H9 (cell line): ENCODE measurements at regions not wholly inside any gene's neighbourhood (a gene's known extent, or its start where the extent isn't known, plus 50 kb on each side); places are given as distances from the start of the nearest gene placed in this dataset.

Experiments used
- DNase-seq: peaks from one replicate; pipeline ENCODE4 v3.0.0-alpha.2; 2017
- H2AFZ ChIP-seq: one replicate; pipeline ENCODE4 v1.6.1; 2013; ENCODE audit warnings: mild to moderate bottlenecking, low read length, control low read depth, moderate library complexity
- H2AK5ac ChIP-seq: 2 replicates; pipeline ENCODE4 v1.6.1; 2013; ENCODE audit warnings: low read length, control low read depth, mixed read lengths; ENCODE audit not compliant: insufficient read length
- H2BK120ac ChIP-seq: one replicate; pipeline ENCODE4 v1.6.1; 2013; ENCODE audit warnings: low read depth, mild to moderate bottlenecking, low read length, control low read depth, inconsistent platforms; ENCODE audit not compliant: poor library complexity, severe bottlenecking
- H2BK12ac ChIP-seq: 2 replicates; pipeline ENCODE4 v1.6.1; 2013; ENCODE audit warnings: low read length, control low read depth, mixed read lengths, low read depth; ENCODE audit not compliant: insufficient read length
- H2BK15ac ChIP-seq: 2 replicates; pipeline ENCODE4 v1.6.1; 2013; ENCODE audit warnings: low read depth, low read length, control low read depth
- H2BK20ac ChIP-seq: one replicate; pipeline ENCODE4 v1.6.1; 2013; ENCODE audit warnings: low read depth, mild to moderate bottlenecking, low read length, control low read depth, inconsistent platforms; ENCODE audit not compliant: poor library complexity, severe bottlenecking
- H2BK5ac ChIP-seq: 2 replicates; pipeline ENCODE4 v1.6.1; 2013; ENCODE audit warnings: low read length, control low read depth, mixed read lengths; ENCODE audit not compliant: insufficient read length
- H3K14ac ChIP-seq: 2 replicates; pipeline ENCODE4 v1.6.1; 2013; ENCODE audit warnings: low read length, control low read depth; ENCODE audit not compliant: insufficient read depth
- H3K18ac ChIP-seq: 2 replicates; pipeline ENCODE4 v1.6.1; 2013; ENCODE audit warnings: low read depth, mild to moderate bottlenecking, mixed read lengths, low read length, control low read depth; ENCODE audit not compliant: insufficient read length
- H3K23ac ChIP-seq: 2 replicates; pipeline ENCODE4 v1.6.1; 2013; ENCODE audit warnings: low read length, control low read depth, mixed read lengths, low read depth; ENCODE audit not compliant: insufficient read length
- H3K23me2 ChIP-seq: 2 replicates; pipeline ENCODE4 v1.6.1; 2013; ENCODE audit warnings: low read depth, mild to moderate bottlenecking, mixed read lengths, low read length, control low read depth; ENCODE audit not compliant: insufficient read length, poor library complexity, severe bottlenecking
- H3K27ac ChIP-seq: 2 replicates; pipeline ENCODE4 v1.5.1; 2013; ENCODE audit warnings: low read length, control low read depth, mixed read lengths, low read depth; ENCODE audit not compliant: insufficient read length
- H3K27me3 ChIP-seq: 2 replicates; pipeline ENCODE4 v1.6.1; 2013; ENCODE audit warnings: low read length, control low read depth, inconsistent platforms; ENCODE audit not compliant: insufficient read depth
- H3K4ac ChIP-seq: 2 replicates; pipeline ENCODE4 v1.6.1; 2013; ENCODE audit warnings: low read depth, mild to moderate bottlenecking, control low read depth, inconsistent platforms, low read length, moderate library complexity
- H3K4me1 ChIP-seq: 2 replicates; pipeline ENCODE4 v1.6.1; 2013; ENCODE audit warnings: low read length, control low read depth, inconsistent platforms; ENCODE audit not compliant: insufficient read depth
- H3K4me2 ChIP-seq: 2 replicates; pipeline ENCODE4 v1.6.1; 2013; ENCODE audit warnings: low read length, control low read depth, mixed read lengths; ENCODE audit not compliant: insufficient read length, insufficient read depth
- H3K56ac ChIP-seq: 2 replicates; pipeline ENCODE4 v1.6.1; 2013; ENCODE audit warnings: low read depth, mild to moderate bottlenecking, mixed read lengths, low read length, control low read depth; ENCODE audit not compliant: insufficient read length
- H3K79me1 ChIP-seq: 2 replicates; pipeline ENCODE4 v1.6.1; 2013; ENCODE audit warnings: low read depth, mild to moderate bottlenecking, moderate library complexity, low read length, control low read depth, inconsistent platforms; ENCODE audit not compliant: insufficient read depth, poor library complexity, severe bottlenecking
- H3K79me2 ChIP-seq: 2 replicates; pipeline ENCODE4 v1.6.1; 2013; ENCODE audit warnings: low read length, control low read depth, inconsistent platforms; ENCODE audit not compliant: insufficient read depth
- H3K9ac ChIP-seq: 2 replicates; pipeline ENCODE4 v1.6.1; 2013; ENCODE audit warnings: low read length, control low read depth, mixed read lengths; ENCODE audit not compliant: insufficient read length; ENCODE audit errors: extremely low read depth
- H3K9me3 ChIP-seq: one replicate; pipeline ENCODE4 v1.6.1; 2013; ENCODE audit warnings: low read depth, low read length, inconsistent platforms; ENCODE audit not compliant: control insufficient read depth
- H3T11ph ChIP-seq: one replicate; pipeline ENCODE4 v1.6.1; 2013; ENCODE audit warnings: mild to moderate bottlenecking, low read length, control low read depth, inconsistent platforms
- H4K20me1 ChIP-seq: one replicate; pipeline ENCODE4 v1.6.1; 2013; ENCODE audit not compliant: control insufficient read depth, insufficient read length, insufficient read depth
- H4K5ac ChIP-seq: 2 replicates; pipeline ENCODE4 v1.6.1; 2013; ENCODE audit warnings: low read depth, mild to moderate bottlenecking, mixed read lengths, low read length, control low read depth; ENCODE audit not compliant: insufficient read length
- H4K8ac ChIP-seq: replicated peaks from 2 replicates; pipeline ENCODE4 v1.6.1; 2013; ENCODE audit warnings: low read length, control low read depth, mixed read lengths, low read depth; ENCODE audit not compliant: insufficient read length
- H4K91ac ChIP-seq: 2 replicates; pipeline ENCODE4 v1.6.1; 2013; ENCODE audit warnings: low read depth, mild to moderate bottlenecking, moderate library complexity, mixed read lengths, low read length, control low read depth; ENCODE audit not compliant: insufficient read length
- H3K27ac Mint-ChIP-seq, 3 experiments: 2 replicates in 2 of 3; 3 replicates in 1 of 3; pipeline ENCODE4 v1.8.0; 2020 to 2021; ENCODE audit warnings: mixed read lengths in 3 of 3, mild to moderate bottlenecking in 1 of 3, moderate library complexity in 1 of 3
- H3K27me3 Mint-ChIP-seq: 2 replicates; pipeline ENCODE4 v1.8.0; 2021; ENCODE audit warnings: low read depth, mild to moderate bottlenecking, moderate library complexity, mixed read lengths
- H3K36me3 Mint-ChIP-seq, 3 experiments: 2 replicates in 2 of 3; 3 replicates in 1 of 3; pipeline ENCODE4 v1.8.0; 2020 to 2021; ENCODE audit warnings: low read depth in 3 of 3, mixed read lengths in 3 of 3; ENCODE audit not compliant: insufficient read depth in 1 of 3
- H3K4me1 Mint-ChIP-seq, 2 experiments: 2 replicates each; pipeline ENCODE4 v1.8.0; 2020; ENCODE audit warnings: mixed read lengths in 2 of 2
- H3K4me3 Mint-ChIP-seq, 2 experiments: 2 replicates in 1 of 2; 3 replicates in 1 of 2; pipeline ENCODE4 v1.8.0; 2020 to 2021; ENCODE audit warnings: mild to moderate bottlenecking in 2 of 2, mixed read lengths in 2 of 2, moderate library complexity in 1 of 2
- H3K9me3 Mint-ChIP-seq, 2 experiments: 2 replicates in 1 of 2; 3 replicates in 1 of 2; pipeline ENCODE4 v1.8.0; 2020; ENCODE audit warnings: mild to moderate bottlenecking in 2 of 2, mixed read lengths in 2 of 2, moderate library complexity in 1 of 2
- CTCF ChIP-seq: fragments of 200-600 bp; sonication (generic); conservative IDR thresholded peaks from 3 replicates; pipeline ENCODE4 v1.8.0; 2021; ENCODE audit warnings: antibody characterized with exemption, mild to moderate bottlenecking
- WGBS: extraction: QIAGEN DNeasy Blood & Tissue Kit; methylation state at CpG from one replicate; pipeline ENCODE4 v1.1.7; 2013; ENCODE audit warnings: missing lambda C conversion rate, low lambda C conversion rate, mixed read lengths; ENCODE audit not compliant: insufficient read length; ENCODE audit errors: extremely low coverage; 5-methylcytosine and 5-hydroxymethylcytosine counted together

GRCh38 chrX:114038358-114038757 is 545.5 kb upstream of the HTR2C start:
- no peak overlapping the region; the same call in 1 of the 2 replicates for H3K4ac ChIP-seq
- no CpG with 5 or more reads among the region's 1 CpG for WGBS
- H3K9ac ChIP-seq: no peak overlapping the region
- no peaks in the 10 kb centered on the region for H3K9me3 ChIP-seq
- no peak overlapping the region for H4K5ac ChIP-seq
- Mint-ChIP-seq H3K9me3 (peaks cover 13 to 14% of the 10 kb centered on the region in 2 experiments; a peak in 4 of 5 replicates), H3K4me3 (peak overlapping the region; percentile 30 to 41), H3K27me3 (peaks cover 6% of the 10 kb centered on the region; the same call in 1 of the 2 replicates), H3K4me1 (peaks cover 52 to 54% of the 10 kb centered on the region in 2 experiments), H3K27ac (peak overlapping the region in 1 of 3 experiments; percentile 77; a peak in 5 of 7 replicates), H3K36me3 (peaks cover 2 to 21% (median 13%) of the 10 kb centered on the region in 3 experiments; a peak in 6 of 7 replicates)
- H2BK15ac ChIP-seq: no peak overlapping the region
- peaks cover 10% of the 10 kb centered on the region; the same call in 1 of the 2 replicates for H3K79me2 ChIP-seq
- H2BK120ac ChIP-seq: no peak overlapping the region
- DNase-seq: no peak
- peak overlapping the region; percentile 49 for H3K4me2 ChIP-seq
- no peak overlapping the region for H3K23ac ChIP-seq
- peaks cover 6% of the 10 kb centered on the region; the same call in 1 of the 2 replicates for H3K4me1 ChIP-seq
- H4K8ac ChIP-seq: no peak overlapping the region
- H4K20me1 ChIP-seq: no peaks in the 10 kb centered on the region
- H2BK5ac ChIP-seq: no peak overlapping the region
- H3K27ac ChIP-seq: peak overlapping the region; percentile 92
- TF ChIP-seq CTCF: no peak
- no peaks in the 10 kb centered on the region for H3K23me2 ChIP-seq
- no peaks in the 10 kb centered on the region for H3K79me1 ChIP-seq
- H3K18ac ChIP-seq: peak overlapping the region; percentile 57
- H2AFZ ChIP-seq: no peak overlapping the region
- no peak overlapping the region for H3T11ph ChIP-seq
- H4K91ac ChIP-seq: no peak overlapping the region
- H2AK5ac ChIP-seq: no peak overlapping the region
- no peaks in the 10 kb centered on the region for H3K27me3 ChIP-seq
- H2BK20ac ChIP-seq: no peak overlapping the region
- no peak overlapping the region for H3K14ac ChIP-seq
- H2BK12ac ChIP-seq: peak overlapping the region; percentile 90
- H3K56ac ChIP-seq: no peak overlapping the region
